ENCODE measurements at regions not wholly inside any gene's neighbourhood (a gene's known extent, or its start where the extent isn't known, plus 50 kb on each side); places are given as distances from the start of the nearest gene placed in this dataset.

DNA sequence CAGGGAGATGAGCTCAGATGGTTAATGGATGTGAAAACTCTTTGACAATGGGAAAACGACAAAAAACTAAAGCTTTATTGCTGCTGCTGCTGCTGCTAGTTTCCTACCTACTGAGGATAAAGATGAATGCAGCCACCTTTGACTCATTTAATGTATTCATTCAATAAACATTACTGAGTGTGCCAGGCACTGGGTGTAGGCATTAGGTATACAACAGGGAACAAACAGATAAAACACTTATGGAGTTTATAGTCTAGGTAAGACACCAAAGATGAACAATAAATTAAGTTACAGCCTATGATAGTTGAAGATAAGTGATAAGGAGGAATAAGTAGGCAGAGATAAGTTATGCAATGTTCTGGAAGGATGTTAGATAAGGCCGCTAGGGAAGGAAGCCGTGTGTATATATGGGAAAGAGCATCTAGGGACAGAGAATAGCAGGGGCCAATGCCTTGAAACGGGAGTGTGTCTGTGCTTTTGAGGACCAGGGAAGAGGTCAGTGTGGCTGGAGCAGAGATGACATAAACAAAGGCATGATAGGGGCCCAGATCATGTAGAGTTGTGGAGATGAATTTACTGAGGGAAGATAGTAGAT is 477.6 kb downstream of the NTRK2 start:
- Histone ChIP-seq H3K4me2 (ENCODE audit: low read length, poor library complexity, severe bottlenecking) (no peak overlapping the region), H3K79me1 (replicated peaks; ENCODE audit: low read length, poor library complexity, severe bottlenecking) (no peaks in the 10 kb centered on the region), H3K36me3 (ENCODE audit: control insufficient read depth in 1 of 2, insufficient read depth in 2 of 2, low read depth in 1 of 2, low read length in 2 of 2) (no peaks in the 10 kb centered on the region), H3K14ac (ENCODE audit: low read length in 2 of 2) (no peak overlapping the region), H3K4me1 (ENCODE audit: control insufficient read depth, insufficient read depth, low read depth, low read length) (no peaks in the 10 kb centered on the region), H3K18ac (ENCODE audit: low read depth in 1 of 2, low read length in 2 of 2) (no peak overlapping the region), H3K27me3 (ENCODE audit: control insufficient read depth in 1 of 2, insufficient read depth in 1 of 2, low read length in 2 of 2) (no peaks in the 10 kb centered on the region), H2BK120ac (ENCODE audit: low read depth, low read length) (no peak overlapping the region), H2BK12ac (ENCODE audit: low read length in 2 of 2) (no peak overlapping the region), H2AFZ (ENCODE audit: low read depth, low read length) (no peak overlapping the region), H4K91ac (ENCODE audit: low read length) (no peak overlapping the region), H2AK5ac (ENCODE audit: low read length, severe bottlenecking) (no peak overlapping the region), H2BK15ac (ENCODE audit: low read depth, poor library complexity, severe bottlenecking) (no peak overlapping the region), H4K8ac (ENCODE audit: low read length) (no peak overlapping the region), H3K23ac (ENCODE audit: low read length in 2 of 2) (no peak overlapping the region), H3K4ac (ENCODE audit: low read depth in 1 of 2, low read length in 2 of 2) (no peak overlapping the region), H3K9ac (ENCODE audit: low read length) (no peak overlapping the region), H3K4me3 (ENCODE audit: insufficient read depth in 1 of 2, low read depth in 1 of 2, low read length in 2 of 2) (no peak overlapping the region), H3K27ac (ENCODE audit: low read length, poor library complexity, severe bottlenecking) (no peak overlapping the region), H3K9me3 (ENCODE audit: control insufficient read depth, low read length) (peaks cover 6% of the 10 kb centered on the region), H2BK5ac (ENCODE audit: low read depth, low read length, poor library complexity, severe bottlenecking) (no peak overlapping the region)
- 46% methylated on average over 3 of the region's 4 CpGs for WGBS
- no peak for DNase-seq

DNA sequence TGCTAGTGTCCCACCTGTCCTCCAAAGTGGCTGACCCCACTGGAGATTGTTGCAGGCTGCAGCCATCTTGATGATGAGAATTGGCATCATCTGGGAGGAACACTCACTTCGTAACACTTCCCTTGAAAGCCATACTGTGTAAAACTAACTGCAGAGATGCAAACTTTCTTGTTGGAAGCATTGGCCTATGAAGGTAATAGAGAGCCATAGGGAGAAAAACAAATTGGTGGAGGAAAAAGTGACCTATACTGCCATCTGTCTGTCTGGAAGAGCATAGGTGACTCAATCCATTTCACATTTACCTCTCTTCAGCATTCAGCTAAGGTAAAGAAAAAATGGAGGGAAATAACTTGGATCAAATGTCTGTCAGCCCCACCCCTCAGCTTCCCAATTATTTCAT is 473.4 kb downstream of the NTRK2 start:
- Histone ChIP-seq H3K27me3 (ENCODE audit: control insufficient read depth in 1 of 2, insufficient read depth in 1 of 2, low read length in 2 of 2) (no peaks in the 10 kb centered on the region), H3K4me3 (ENCODE audit: insufficient read depth in 1 of 2, low read depth in 1 of 2, low read length in 2 of 2) (no peak overlapping the region), H2BK5ac (ENCODE audit: low read depth, low read length, poor library complexity, severe bottlenecking) (no peak overlapping the region), H2AFZ (ENCODE audit: low read depth, low read length) (no peak overlapping the region), H2BK120ac (ENCODE audit: low read depth, low read length) (no peak overlapping the region), H3K4me1 (ENCODE audit: control insufficient read depth, insufficient read depth, low read depth, low read length) (no peaks in the 10 kb centered on the region), H4K8ac (ENCODE audit: low read length) (no peak overlapping the region), H4K91ac (ENCODE audit: low read length) (no peak overlapping the region), H3K23ac (ENCODE audit: low read length in 2 of 2) (no peak overlapping the region), H3K27ac (ENCODE audit: low read length, poor library complexity, severe bottlenecking) (no peak overlapping the region), H3K14ac (ENCODE audit: low read length in 2 of 2) (no peak overlapping the region), H3K18ac (ENCODE audit: low read depth in 1 of 2, low read length in 2 of 2) (no peak overlapping the region), H3K36me3 (ENCODE audit: control insufficient read depth in 1 of 2, insufficient read depth in 2 of 2, low read depth in 1 of 2, low read length in 2 of 2) (no peaks in the 10 kb centered on the region), H3K4me2 (ENCODE audit: low read length, poor library complexity, severe bottlenecking) (no peak overlapping the region), H2BK15ac (ENCODE audit: low read depth, poor library complexity, severe bottlenecking) (no peak overlapping the region), H3K9me3 (ENCODE audit: control insufficient read depth, low read length) (peaks cover 6% of the 10 kb centered on the region), H2BK12ac (ENCODE audit: low read length in 2 of 2) (no peak overlapping the region), H3K79me1 (replicated peaks; ENCODE audit: low read length, poor library complexity, severe bottlenecking) (no peaks in the 10 kb centered on the region), H3K4ac (ENCODE audit: low read depth in 1 of 2, low read length in 2 of 2) (no peak overlapping the region), H3K9ac (ENCODE audit: low read length) (no peak overlapping the region), H2AK5ac (ENCODE audit: low read length, severe bottlenecking) (no peak overlapping the region)
- WGBS, result 71% methylated on average over 1 of the region's 1 CpG
- DNase-seq, result peak; percentile 7

DNA sequence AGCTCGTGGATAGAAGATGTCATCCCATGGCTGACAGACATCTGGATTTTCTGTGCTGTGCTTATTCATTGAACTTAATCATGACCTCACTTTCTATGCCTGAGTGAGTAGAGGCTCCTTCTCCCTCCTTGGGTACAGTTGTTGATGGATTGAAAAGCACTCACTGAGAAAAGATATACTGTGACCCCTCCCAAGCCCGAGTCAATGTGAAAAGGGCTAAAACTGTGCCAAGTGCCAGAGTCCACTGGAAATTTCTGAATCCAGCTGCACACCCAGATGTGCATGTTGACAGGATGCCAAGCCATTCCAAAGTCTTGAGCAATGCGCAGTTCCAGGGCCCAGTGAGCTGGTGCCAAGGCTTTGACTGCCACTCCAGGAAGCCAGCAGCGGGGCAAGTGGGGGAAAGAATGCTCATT is 473.0 kb downstream of the NTRK2 start:
- WGBS, result 80% methylated on average over 3 of the region's 4 CpGs
- no peak overlapping the region for H2BK12ac ChIP-seq (ENCODE audit: low read length in 2 of 2)
- no peak overlapping the region for H4K91ac ChIP-seq (ENCODE audit: low read length)
- H2BK15ac ChIP-seq (ENCODE audit: low read depth, poor library complexity, severe bottlenecking), result no peak overlapping the region
- no peaks in the 10 kb centered on the region for H3K27me3 ChIP-seq (ENCODE audit: control insufficient read depth in 1 of 2, insufficient read depth in 1 of 2, low read length in 2 of 2)
- no peaks in the 10 kb centered on the region for H3K79me1 ChIP-seq (replicated peaks; ENCODE audit: low read length, poor library complexity, severe bottlenecking)
- H3K23ac ChIP-seq (ENCODE audit: low read length in 2 of 2), result no peak overlapping the region
- no peak for DNase-seq
- H2AK5ac ChIP-seq (ENCODE audit: low read length, severe bottlenecking), result no peak overlapping the region
- H2BK5ac ChIP-seq (ENCODE audit: low read depth, low read length, poor library complexity, severe bottlenecking), result no peak overlapping the region
- no peak overlapping the region for H3K4me3 ChIP-seq (ENCODE audit: insufficient read depth in 1 of 2, low read depth in 1 of 2, low read length in 2 of 2)
- H2BK120ac ChIP-seq (ENCODE audit: low read depth, low read length), result no peak overlapping the region
- H3K4ac ChIP-seq (ENCODE audit: low read depth in 1 of 2, low read length in 2 of 2), result no peak overlapping the region
- no peak overlapping the region for H2AFZ ChIP-seq (ENCODE audit: low read depth, low read length)
- no peak overlapping the region for H3K27ac ChIP-seq (ENCODE audit: low read length, poor library complexity, severe bottlenecking)
- H3K4me1 ChIP-seq (ENCODE audit: control insufficient read depth, insufficient read depth, low read depth, low read length), result no peaks in the 10 kb centered on the region
- H3K9me3 ChIP-seq (ENCODE audit: control insufficient read depth, low read length), result peaks cover 6% of the 10 kb centered on the region
- H3K36me3 ChIP-seq (ENCODE audit: control insufficient read depth in 1 of 2, insufficient read depth in 2 of 2, low read depth in 1 of 2, low read length in 2 of 2), result no peaks in the 10 kb centered on the region
- no peak overlapping the region for H3K14ac ChIP-seq (ENCODE audit: low read length in 2 of 2)
- no peak overlapping the region for H3K9ac ChIP-seq (ENCODE audit: low read length)
- H3K4me2 ChIP-seq (ENCODE audit: low read length, poor library complexity, severe bottlenecking), result no peak overlapping the region
- H4K8ac ChIP-seq (ENCODE audit: low read length), result peak overlapping the region; percentile 17
- H3K18ac ChIP-seq (ENCODE audit: low read depth in 1 of 2, low read length in 2 of 2), result no peak overlapping the region

DNA sequence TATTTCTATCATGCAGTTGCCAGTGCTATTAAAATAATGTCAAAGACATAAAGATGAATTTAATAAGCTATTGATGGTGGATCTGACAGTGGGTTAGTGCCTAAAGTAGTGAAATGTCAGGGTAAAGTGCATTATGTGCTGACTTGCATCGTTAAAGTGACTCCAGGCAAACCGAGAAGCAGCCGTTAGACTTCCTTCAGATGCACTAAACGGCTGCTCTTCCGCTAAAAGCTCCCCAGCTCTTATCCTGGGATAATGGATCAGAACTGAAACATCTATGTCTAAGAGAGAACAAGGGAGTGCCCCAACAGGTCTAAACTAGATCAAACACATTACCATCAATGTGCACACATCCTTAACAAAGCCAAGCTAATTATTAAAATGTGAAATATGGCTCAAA is 468.2 kb downstream of the NTRK2 start:
- no peaks in the 10 kb centered on the region for H3K36me3 ChIP-seq (ENCODE audit: control insufficient read depth in 1 of 2, insufficient read depth in 2 of 2, low read depth in 1 of 2, low read length in 2 of 2)
- H3K9ac ChIP-seq (ENCODE audit: low read length), result no peak overlapping the region
- H2BK120ac ChIP-seq (ENCODE audit: low read depth, low read length), result no peak overlapping the region
- no peak for DNase-seq
- H3K9me3 ChIP-seq (ENCODE audit: control insufficient read depth, low read length), result no peaks in the 10 kb centered on the region
- H2BK15ac ChIP-seq (ENCODE audit: low read depth, poor library complexity, severe bottlenecking), result no peak overlapping the region
- H4K91ac ChIP-seq (ENCODE audit: low read length), result no peak overlapping the region
- no peaks in the 10 kb centered on the region for H3K79me1 ChIP-seq (replicated peaks; ENCODE audit: low read length, poor library complexity, severe bottlenecking)
- no peak overlapping the region for H2BK12ac ChIP-seq (ENCODE audit: low read length in 2 of 2)
- no peak overlapping the region for H3K14ac ChIP-seq (ENCODE audit: low read length in 2 of 2)
- H3K4me2 ChIP-seq (ENCODE audit: low read length, poor library complexity, severe bottlenecking), result no peak overlapping the region
- H3K4me3 ChIP-seq (ENCODE audit: insufficient read depth in 1 of 2, low read depth in 1 of 2, low read length in 2 of 2), result no peak overlapping the region
- no peak overlapping the region for H3K27ac ChIP-seq (ENCODE audit: low read length, poor library complexity, severe bottlenecking)
- H2AK5ac ChIP-seq (ENCODE audit: low read length, severe bottlenecking), result no peak overlapping the region
- H3K27me3 ChIP-seq (ENCODE audit: control insufficient read depth in 1 of 2, insufficient read depth in 1 of 2, low read length in 2 of 2), result no peaks in the 10 kb centered on the region
- no peak overlapping the region for H2AFZ ChIP-seq (ENCODE audit: low read depth, low read length)
- H4K8ac ChIP-seq (ENCODE audit: low read length), result no peak overlapping the region
- no peak overlapping the region for H3K23ac ChIP-seq (ENCODE audit: low read length in 2 of 2)
- no peaks in the 10 kb centered on the region for H3K4me1 ChIP-seq (ENCODE audit: control insufficient read depth, insufficient read depth, low read depth, low read length)
- 97% methylated on average over 5 of the region's 5 CpGs for WGBS
- H2BK5ac ChIP-seq (ENCODE audit: low read depth, low read length, poor library complexity, severe bottlenecking), result no peak overlapping the region
- H3K4ac ChIP-seq (ENCODE audit: low read depth in 1 of 2, low read length in 2 of 2), result no peak overlapping the region
- no peak overlapping the region for H3K18ac ChIP-seq (ENCODE audit: low read depth in 1 of 2, low read length in 2 of 2)
